Colonic mucosa (tissue), 4 donors: ENCODE measurements at regions not wholly inside any gene's neighbourhood (a gene's known extent, or its start where the extent isn't known, plus 50 kb on each side); places are given as distances from the start of the nearest gene placed in this dataset.

ENCODE experiments used
- DNase-seq: peaks from one replicate; pipeline ENCODE4 v3.0.0-alpha.2; 2020
- H3K27ac ChIP-seq: fragments of 200-600 bp; one replicate; pipeline ENCODE4 v1.8.0; 2021
- H3K27me3 ChIP-seq: fragments of 200-600 bp; one replicate; pipeline ENCODE4 v1.8.0; 2021
- H3K36me3 ChIP-seq: fragments of 200-600 bp; one replicate; pipeline ENCODE4 v1.8.0; 2021
- H3K4me1 ChIP-seq: fragments of 200-600 bp; one replicate; pipeline ENCODE4 v1.8.0; 2021; ENCODE audit warnings: mild to moderate bottlenecking
- H3K4me3 ChIP-seq: fragments of 200-600 bp; one replicate; pipeline ENCODE4 v1.8.0; 2021
- H3K9ac ChIP-seq, 2 donors: one replicate each; pipeline ENCODE4 v1.7.0; 2013; ENCODE audit warnings: control low read depth in 2 of 2, low read depth in 2 of 2, low read length in 2 of 2
- H3K9me3 ChIP-seq: fragments of 200-600 bp; one replicate; pipeline ENCODE4 v1.8.0; 2021
- CTCF ChIP-seq: fragments of 200-600 bp; IDR thresholded peaks from one replicate; pipeline ENCODE4 v1.8.0; 2022; ENCODE audit warnings: antibody characterized with exemption, mild to moderate bottlenecking
- intact Hi-C: fragments of 100-400 bp; cut with DNase I; formaldehyde crosslinking; loops from one replicate; pipeline ENCODE4 v1.14.1; 2022
- donor health status: healthy.
- donor health status: DM: no; HTN: no; CAD: no.
- donor health status: DM: no; HTN: no; CAD: no.

- H3K9me3 ChIP-seq: no peaks in the 10 kb centered on the region
- H3K9ac ChIP-seq: no peak overlapping the region
- intact Hi-C loops: no loop called here
- H3K36me3 ChIP-seq: no peaks in the 10 kb centered on the region
- no peaks in the 10 kb centered on the region for H3K27me3 ChIP-seq
- no peak overlapping the region for H3K4me3 ChIP-seq
- TF ChIP-seq CTCF: no peak
- DNase-seq: no peak
- H3K4me1 ChIP-seq: no peaks in the 10 kb centered on the region
- no peak overlapping the region for H3K27ac ChIP-seq
These were observed 81.5 kb downstream of the COX18 start for GRCh38 chr4:72987741-72988729.

GRCh38 chr4:72984351-72984750 lies 85.2 kb downstream of the COX18 start:
- intact Hi-C loops: no loop called here

GRCh38 chr4:72983709-72984108 lies 85.8 kb downstream of the COX18 start:
- Histone ChIP-seq H3K4me3 (no peak overlapping the region), H3K36me3 (no peaks in the 10 kb centered on the region), H3K27me3 (no peaks in the 10 kb centered on the region), H3K27ac (no peak overlapping the region), H3K9me3 (no peaks in the 10 kb centered on the region), H3K4me1 (no peaks in the 10 kb centered on the region), H3K9ac (no peak overlapping the region)
- intact Hi-C loops: no loop called here
- no peak for DNase-seq
- no peak for TF ChIP-seq CTCF

More at GRCh38 chr4:72984351-72984750, 85.2 kb downstream of the COX18 start:
- Histone ChIP-seq H3K27me3 (no peaks in the 10 kb centered on the region), H3K9me3 (no peaks in the 10 kb centered on the region), H3K4me3 (no peak overlapping the region), H3K36me3 (no peaks in the 10 kb centered on the region), H3K4me1 (no peaks in the 10 kb centered on the region), H3K27ac (no peak overlapping the region), H3K9ac (no peak overlapping the region)
- DNase-seq: no peak
- no peak for TF ChIP-seq CTCF

GRCh38 chr4:72977936-72978485 lies 91.5 kb downstream of the COX18 start:
- H3K4me3 ChIP-seq: no peak overlapping the region
- H3K9me3 ChIP-seq: no peaks in the 10 kb centered on the region
- no peaks in the 10 kb centered on the region for H3K36me3 ChIP-seq
- no peak for DNase-seq
- no peaks in the 10 kb centered on the region for H3K27me3 ChIP-seq
- H3K9ac ChIP-seq: no peak overlapping the region
- intact Hi-C loops: no loop called here
- H3K27ac ChIP-seq: no peak overlapping the region
- H3K4me1 ChIP-seq: no peaks in the 10 kb centered on the region
- no peak for TF ChIP-seq CTCF

- Histone ChIP-seq H3K27me3 (no peaks in the 10 kb centered on the region), H3K36me3 (no peaks in the 10 kb centered on the region), H3K27ac (no peak overlapping the region), H3K9ac (no peak overlapping the region), H3K9me3 (no peaks in the 10 kb centered on the region), H3K4me1 (no peaks in the 10 kb centered on the region), H3K4me3 (no peak overlapping the region)
- DNase-seq: no peak
- TF ChIP-seq CTCF: no peak
- intact Hi-C loops: no loop called here
These were observed 94.1 kb downstream of the COX18 start for GRCh38 chr4:72975488-72975784.
